ENCODE measurements at regions not wholly inside any gene's neighbourhood (a gene's known extent, or its start where the extent isn't known, plus 50 kb on each side); places are given as distances from the start of the nearest gene placed in this dataset.
"Not testable (repeated sequence)": the region's sequence is repeated elsewhere in the genome, so short reads cannot be mapped to it uniquely, and the experiment has no call there.

- not testable (repeated sequence) for H4K91ac ChIP-seq (ENCODE audit: insufficient read length, low read depth, low read length); H4K20me1 ChIP-seq (ENCODE audit: control insufficient read depth, insufficient read depth, insufficient read length); H3K4ac ChIP-seq (ENCODE audit: low read depth, low read length); H3K14ac ChIP-seq (ENCODE audit: insufficient read depth, low read length); H3K27ac Mint-ChIP-seq; H3K9ac ChIP-seq (ENCODE audit: extremely low read depth, insufficient read length, low read length); H2BK20ac ChIP-seq (ENCODE audit: low read depth, low read length, poor library complexity, severe bottlenecking); H3K23ac ChIP-seq (ENCODE audit: insufficient read length, low read depth, low read length); H3K4me3 Mint-ChIP-seq; H3K56ac ChIP-seq (ENCODE audit: insufficient read length, low read depth, low read length); H3K27ac ChIP-seq (ENCODE audit: insufficient read length, low read depth, low read length); H2BK120ac ChIP-seq (ENCODE audit: low read depth, low read length, poor library complexity, severe bottlenecking); H2BK12ac ChIP-seq (ENCODE audit: insufficient read length, low read depth, low read length); H2AK5ac ChIP-seq (ENCODE audit: insufficient read length, low read length); H2BK5ac ChIP-seq (ENCODE audit: insufficient read length, low read length); H3K23me2 ChIP-seq (ENCODE audit: insufficient read length, low read depth, low read length, poor library complexity, severe bottlenecking); H3K9me3 ChIP-seq (ENCODE audit: control insufficient read depth, low read depth, low read length); H3K36me3 Mint-ChIP-seq (ENCODE audit: insufficient read depth in 1 of 3, low read depth in 3 of 3); H4K5ac ChIP-seq (ENCODE audit: insufficient read length, low read depth, low read length); H3K27me3 ChIP-seq (ENCODE audit: insufficient read depth, low read length); H3K79me2 ChIP-seq (ENCODE audit: insufficient read depth, low read length); H4K8ac ChIP-seq (replicated peaks; ENCODE audit: insufficient read length, low read depth, low read length); H2AFZ ChIP-seq (ENCODE audit: low read length); H2BK15ac ChIP-seq (ENCODE audit: low read depth, low read length); H3K4me2 ChIP-seq (ENCODE audit: insufficient read depth, insufficient read length, low read length); H3K4me1 ChIP-seq (ENCODE audit: insufficient read depth, low read length); H3K18ac ChIP-seq (ENCODE audit: insufficient read length, low read depth, low read length); DNase-seq; H3K27me3 Mint-ChIP-seq (ENCODE audit: low read depth); H3T11ph ChIP-seq (ENCODE audit: low read length); H3K79me1 ChIP-seq (ENCODE audit: insufficient read depth, low read depth, low read length, poor library complexity, severe bottlenecking); H3K9me3 Mint-ChIP-seq
- H3K4me1 Mint-ChIP-seq, result peaks cover 0 to 11% of the 10 kb centered on the region in 2 experiments; a peak in 2 of 4 replicates
- no CpG with 5 or more reads among the region's 14 CpGs for whole genome bisulfite sequencing (ENCODE audit: extremely low coverage, insufficient read length, low lambda C conversion rate)
These were observed 121.7 kb downstream of the ATP6V0E2 start for GRCh38 chr7:149995369-149996026.
